MCF 10A (cell line): ENCODE measurements at regions not wholly inside any gene's neighbourhood (a gene's known extent, or its start where the extent isn't known, plus 50 kb on each side); places are given as distances from the start of the nearest gene placed in this dataset.

Source experiments
- BruUV-seq: library from RNA; stranded (reverse); fragments of 400-500 nt; replicated peaks from 2 replicates; lab custom pipeline; 2021; lab: Mats Ljungman, UMichigan
- CTCF ChIA-PET: fragments of 300-600 bp; sonication (Branson Sonifier 250); formaldehyde crosslinking; extraction: SDS; loops from one replicate; lab custom pipeline; 2021; ENCODE audit warnings: antibody characterized with exemption, inconsistent platforms; lab: Yijun Ruan, JAX
- POLR2A ChIA-PET: fragments of 300-600, 350-650 bp; sonication (Branson Sonifier 250); formaldehyde crosslinking; extraction: SDS; loops from one replicate; lab custom pipeline; 2020; ENCODE audit warnings: antibody characterized with exemption, inconsistent platforms; lab: Yijun Ruan, JAX
- DNase-seq: peaks from one replicate; pipeline ENCODE4 v3.0.0-alpha.2; 2018; ENCODE audit not compliant: unreplicated experiment
- H3K27ac Mint-ChIP-seq: one replicate; pipeline ENCODE4 v1.8.0; 2022; ENCODE audit warnings: mild to moderate bottlenecking, low read depth, mixed read lengths; ENCODE audit not compliant: unreplicated experiment
- H3K27me3 Mint-ChIP-seq: one replicate; pipeline ENCODE4 v1.8.0; 2022; ENCODE audit warnings: mixed read lengths; ENCODE audit not compliant: insufficient read depth, unreplicated experiment
- H3K36me3 Mint-ChIP-seq: one replicate; pipeline ENCODE4 v1.8.0; 2022; ENCODE audit warnings: mild to moderate bottlenecking, moderate library complexity, mixed read lengths; ENCODE audit not compliant: insufficient read depth, unreplicated experiment
- H3K4me1 Mint-ChIP-seq: one replicate; pipeline ENCODE4 v1.8.0; 2022; ENCODE audit warnings: mixed read lengths; ENCODE audit not compliant: insufficient read depth, unreplicated experiment
- H3K4me3 Mint-ChIP-seq: one replicate; pipeline ENCODE4 v1.8.0; 2022; ENCODE audit warnings: mild to moderate bottlenecking, moderate library complexity, mixed read lengths; ENCODE audit not compliant: unreplicated experiment
- H3K9me3 Mint-ChIP-seq: one replicate; pipeline ENCODE4 v1.8.0; 2022; ENCODE audit warnings: mixed read lengths; ENCODE audit not compliant: unreplicated experiment
- intact Hi-C: fragments of 100-400 bp; cut with micrococcal nuclease; formaldehyde crosslinking; loops from 2 replicates; pipeline ENCODE4 v1.14.1; 2022
- TF ChIP-seq, protein P1 (sequence below): fragments of 200-600 bp; IDR thresholded peaks from one replicate; pipeline ENCODE4 v1.8.0; 2022; ENCODE audit warnings: antibody characterized with exemption, mild to moderate bottlenecking; ENCODE audit not compliant: unreplicated experiment

DNA sequence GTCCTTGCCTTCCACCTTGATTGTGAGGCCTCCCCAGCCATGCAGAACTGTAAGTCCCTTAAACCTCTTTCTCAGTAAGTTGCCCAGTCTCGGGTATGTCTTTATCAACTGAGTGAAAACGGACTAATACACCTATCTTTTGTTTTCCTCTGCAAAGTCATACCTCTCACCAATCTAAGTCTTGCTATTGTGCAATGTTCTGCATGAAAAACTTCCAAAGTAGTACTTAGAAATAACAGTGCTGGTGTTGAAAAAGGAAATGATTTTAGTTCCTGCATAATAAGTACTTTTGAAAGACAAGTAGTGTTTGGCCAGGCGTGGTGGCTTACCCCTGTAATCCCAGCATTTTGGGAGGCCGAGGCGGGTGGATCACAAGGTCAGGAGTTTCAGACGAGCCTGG is 573.5 kb downstream of the ANKRD50 start:
- TF ChIP-seq, protein P1, sequence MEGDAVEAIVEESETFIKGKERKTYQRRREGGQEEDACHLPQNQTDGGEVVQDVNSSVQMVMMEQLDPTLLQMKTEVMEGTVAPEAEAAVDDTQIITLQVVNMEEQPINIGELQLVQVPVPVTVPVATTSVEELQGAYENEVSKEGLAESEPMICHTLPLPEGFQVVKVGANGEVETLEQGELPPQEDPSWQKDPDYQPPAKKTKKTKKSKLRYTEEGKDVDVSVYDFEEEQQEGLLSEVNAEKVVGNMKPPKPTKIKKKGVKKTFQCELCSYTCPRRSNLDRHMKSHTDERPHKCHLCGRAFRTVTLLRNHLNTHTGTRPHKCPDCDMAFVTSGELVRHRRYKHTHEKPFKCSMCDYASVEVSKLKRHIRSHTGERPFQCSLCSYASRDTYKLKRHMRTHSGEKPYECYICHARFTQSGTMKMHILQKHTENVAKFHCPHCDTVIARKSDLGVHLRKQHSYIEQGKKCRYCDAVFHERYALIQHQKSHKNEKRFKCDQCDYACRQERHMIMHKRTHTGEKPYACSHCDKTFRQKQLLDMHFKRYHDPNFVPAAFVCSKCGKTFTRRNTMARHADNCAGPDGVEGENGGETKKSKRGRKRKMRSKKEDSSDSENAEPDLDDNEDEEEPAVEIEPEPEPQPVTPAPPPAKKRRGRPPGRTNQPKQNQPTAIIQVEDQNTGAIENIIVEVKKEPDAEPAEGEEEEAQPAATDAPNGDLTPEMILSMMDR = no peak
- ChIA-PET CTCF (no interaction called here), POLR2A (interaction anchor here (0.6 kb wide), 1 partner anchor 142 kb away, joined by 3 read pairs; no protein-coding TSS in a partner anchor)

GRCh38 chr4:124143632-124144031 is 568.9 kb downstream of the ANKRD50 start:
- peaks cover 6% of the 10 kb centered on the region for H3K9me3 Mint-ChIP-seq
- H3K4me1 Mint-ChIP-seq = peaks cover 5% of the 10 kb centered on the region
- no peak overlapping the region for H3K27ac Mint-ChIP-seq
- POLR2A ChIA-PET = interaction anchor here (1.6 kb wide), 1 partner anchor 22 kb away, joined by 3 read pairs; no protein-coding TSS in a partner anchor
- no peaks in the 10 kb centered on the region for H3K36me3 Mint-ChIP-seq
- intact Hi-C loops = no loop called here
- no peaks in the 10 kb centered on the region for H3K27me3 Mint-ChIP-seq
- no peak overlapping the region for H3K4me3 Mint-ChIP-seq
- CTCF ChIA-PET = no interaction called here
- no peak for DNase-seq
- TF ChIP-seq, protein P1 = no peak
- BruUV-seq = no TSS peak

More for the DNA sequence above, 573.5 kb downstream of the ANKRD50 start:
- Mint-ChIP-seq H3K4me1 (peaks cover 7% of the 10 kb centered on the region), H3K27me3 (no peaks in the 10 kb centered on the region), H3K36me3 (no peaks in the 10 kb centered on the region), H3K27ac (no peak overlapping the region), H3K9me3 (no peaks in the 10 kb centered on the region), H3K4me3 (no peak overlapping the region)
- intact Hi-C loops = no loop called here
- no TSS peak for BruUV-seq
- no peak for DNase-seq

DNA sequence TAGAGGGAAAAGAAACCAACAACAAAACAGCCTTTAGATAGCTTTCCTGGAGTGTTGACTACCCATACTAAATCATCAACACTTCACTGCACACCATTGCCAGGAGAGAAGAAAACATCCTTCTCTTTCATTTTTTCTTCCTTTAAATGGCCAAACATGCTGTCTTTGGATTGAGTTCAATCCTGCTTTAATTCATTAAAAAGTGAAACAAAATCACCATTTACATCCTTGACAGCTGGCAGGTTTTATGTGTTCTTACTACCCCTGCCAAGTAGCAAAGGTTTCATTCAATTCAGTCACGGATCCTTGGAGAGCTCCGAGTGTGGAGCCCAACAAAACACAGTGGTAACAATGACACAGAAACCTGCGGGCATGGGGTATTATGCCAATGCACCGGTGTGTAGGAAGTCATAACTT is 568.3 kb downstream of the ANKRD50 start:
- ChIA-PET CTCF (no interaction called here), POLR2A (interaction anchor here (0.7 to 1.6 kb wide), 2 partner anchors 18 to 23 kb away, joined by 3 read pairs; no protein-coding TSS in a partner anchor)
- H3K27ac Mint-ChIP-seq = no peak overlapping the region
- peak overlapping the region; percentile 35 for H3K4me3 Mint-ChIP-seq
- intact Hi-C loops = no loop called here
- TF ChIP-seq, protein P1 = no peak
- peaks cover 6% of the 10 kb centered on the region for H3K9me3 Mint-ChIP-seq
- H3K27me3 Mint-ChIP-seq = no peaks in the 10 kb centered on the region
- DNase-seq = no peak
- H3K36me3 Mint-ChIP-seq = no peaks in the 10 kb centered on the region
- no TSS peak for BruUV-seq
- H3K4me1 Mint-ChIP-seq = peaks cover 5% of the 10 kb centered on the region

- CTCF ChIA-PET = interaction anchor here (0.6 to 0.8 kb wide), 2 partner anchors 12 to 1495 kb away, joined by 3 read pairs; no protein-coding TSS in a partner anchor
- no peaks in the 10 kb centered on the region for H3K27me3 Mint-ChIP-seq
- POLR2A ChIA-PET = interaction anchor here (0.6 to 0.7 kb wide), 3 partner anchors 24 to 1114 kb away, joined by 3 read pairs; no protein-coding TSS in a partner anchor
- H3K4me1 Mint-ChIP-seq = peaks cover 5% of the 10 kb centered on the region
- no peak overlapping the region for H3K4me3 Mint-ChIP-seq
- BruUV-seq = no TSS peak
- intact Hi-C loops = no loop called here
- H3K9me3 Mint-ChIP-seq = peaks cover 6% of the 10 kb centered on the region
- no peak for DNase-seq
- no peaks in the 10 kb centered on the region for H3K36me3 Mint-ChIP-seq
- TF ChIP-seq, protein P1 = no peak
- H3K27ac Mint-ChIP-seq = no peak overlapping the region
Observed at GRCh38 chr4:124146068-124146467, 566.5 kb downstream of the ANKRD50 start.
